Keratinocyte (primary cell): ENCODE measurements at regions not wholly inside any gene's neighbourhood (a gene's known extent, or its start where the extent isn't known, plus 50 kb on each side); places are given as distances from the start of the nearest gene placed in this dataset.

Experiments used
- DNase-seq: peaks from one replicate; pipeline ENCODE4 v3.0.0-alpha.2; 2011; ENCODE audit warnings: low read depth, missing footprints, low spot score
- FAIRE-seq: peaks from 2 replicates; lab custom pipeline; 2011; peaks lifted over from hg19 to GRCh38; lab: Jason Lieb, UNC
- H2AFZ ChIP-seq: 2 replicates; pipeline ENCODE4 v1.6.0; 2012; ENCODE audit warnings: low read length, control low read depth, inconsistent platforms; ENCODE audit not compliant: control insufficient read depth
- H3K27ac ChIP-seq: 2 replicates; pipeline ENCODE4 v1.5.1; 2011; ENCODE audit warnings: low read length; ENCODE audit not compliant: control insufficient read depth, insufficient read depth
- H3K27me3 ChIP-seq: 3 replicates; pipeline ENCODE4 v1.6.0; 2011; ENCODE audit warnings: low read length; ENCODE audit not compliant: control insufficient read depth, insufficient read depth; ENCODE audit errors: extremely low read depth
- H3K36me3 ChIP-seq, 2 experiments: 2 replicates in 1 of 2; 3 replicates in 1 of 2; pipeline ENCODE4 v1.5.1; 2011; ENCODE audit warnings: low read length in 2 of 2, mild to moderate bottlenecking in 1 of 2; ENCODE audit not compliant: control insufficient read depth in 2 of 2, insufficient read depth in 2 of 2; ENCODE audit errors: extremely low read depth in 1 of 2
- H3K4me1 ChIP-seq: 3 replicates; pipeline ENCODE4 v1.5.1; 2011; ENCODE audit warnings: low read length; ENCODE audit not compliant: control insufficient read depth, insufficient read depth; ENCODE audit errors: extremely low read depth
- H3K4me2 ChIP-seq: 3 replicates; pipeline ENCODE4 v1.6.0; 2011; ENCODE audit warnings: low read depth, low read length; ENCODE audit not compliant: control insufficient read depth, insufficient read depth; ENCODE audit errors: extremely low read depth
- H3K4me3 ChIP-seq, 3 experiments: fragments of 200-600 bp in 1 of 3; sonication (generic) in 1 of 3; 2 replicates in 2 of 3; 3 replicates in 1 of 3; pipeline ENCODE4 v1.5.1; 2011 to 2016; ENCODE audit warnings: low read length in 3 of 3, mild to moderate bottlenecking in 3 of 3, control low read depth in 2 of 3, inconsistent platforms in 1 of 3, low read depth in 1 of 3, mixed read lengths in 1 of 3, mixed run types in 1 of 3, moderate library complexity in 1 of 3; ENCODE audit not compliant: control insufficient read depth in 2 of 3, insufficient read depth in 2 of 3; ENCODE audit errors: extremely low read depth in 1 of 3
- H3K79me2 ChIP-seq: 2 replicates; pipeline ENCODE4 v1.6.0; 2012; ENCODE audit warnings: low read length; ENCODE audit not compliant: control insufficient read depth, insufficient read depth
- H3K9ac ChIP-seq: 3 replicates; pipeline ENCODE4 v1.6.0; 2011; ENCODE audit warnings: low read length; ENCODE audit not compliant: control insufficient read depth, insufficient read depth; ENCODE audit errors: extremely low read depth
- H3K9me1 ChIP-seq: 3 replicates; pipeline ENCODE4 v1.6.0; 2011; ENCODE audit warnings: low read length; ENCODE audit not compliant: control insufficient read depth, insufficient read depth; ENCODE audit errors: extremely low read depth
- H3K9me3 ChIP-seq: 2 replicates; pipeline ENCODE4 v1.5.1; 2012; ENCODE audit warnings: low read depth, low read length; ENCODE audit not compliant: control insufficient read depth
- H4K20me1 ChIP-seq: 3 replicates; pipeline ENCODE4 v1.6.0; 2011; ENCODE audit warnings: low read length; ENCODE audit not compliant: control insufficient read depth, insufficient read depth; ENCODE audit errors: extremely low read depth
- EZH2 ChIP-seq: IDR thresholded peaks from one replicate; pipeline ENCODE4 v1.6.1; 2012; ENCODE audit warnings: inconsistent platforms, mild to moderate bottlenecking, low read length, moderate library complexity
- dilution Hi-C: fragments of 300-500 bp; cut with MboI; formaldehyde crosslinking; loops from one replicate; pipeline ENCODE4 v1.7.0; 2020; ENCODE audit warnings: low sequenced_read_pairs; ENCODE audit not compliant: extremely low pct_ligation_motif_present
- TF ChIP-seq, protein P1 (sequence below), 3 experiments: IDR thresholded peaks in 1 of 3; conservative IDR thresholded peaks in 1 of 3; optimal IDR thresholded peaks in 1 of 3; 2 replicates in 2 of 3; 3 replicates in 1 of 3; pipeline versions ENCODE3 to v1.5.1; 2011; ENCODE audit warnings: low read length in 3 of 3, mild to moderate bottlenecking in 3 of 3, moderate library complexity in 2 of 3, control low read depth in 1 of 3, inconsistent platforms in 1 of 3; ENCODE audit not compliant: insufficient read depth in 2 of 3; ENCODE audit errors: extremely low read depth in 1 of 3

GRCh38 chr6:66068033-66068432 lies 361.0 kb upstream of the EYS start:
- Histone ChIP-seq H3K4me3 (no peak overlapping the region), H3K27me3 (no peaks in the 10 kb centered on the region), H3K9ac (no peak overlapping the region), H3K4me2 (no peak overlapping the region), H4K20me1 (no peaks in the 10 kb centered on the region), H3K27ac (no peak overlapping the region), H3K4me1 (no peaks in the 10 kb centered on the region), H3K36me3 (no peaks in the 10 kb centered on the region), H3K79me2 (no peaks in the 10 kb centered on the region), H2AFZ (no peak overlapping the region), H3K9me1 (no peaks in the 10 kb centered on the region), H3K9me3 (no peaks in the 10 kb centered on the region)
- no peak for DNase-seq
- dilution Hi-C loops: no loop called here
- no peak for TF ChIP-seq EZH2
- TF ChIP-seq, protein P1, sequence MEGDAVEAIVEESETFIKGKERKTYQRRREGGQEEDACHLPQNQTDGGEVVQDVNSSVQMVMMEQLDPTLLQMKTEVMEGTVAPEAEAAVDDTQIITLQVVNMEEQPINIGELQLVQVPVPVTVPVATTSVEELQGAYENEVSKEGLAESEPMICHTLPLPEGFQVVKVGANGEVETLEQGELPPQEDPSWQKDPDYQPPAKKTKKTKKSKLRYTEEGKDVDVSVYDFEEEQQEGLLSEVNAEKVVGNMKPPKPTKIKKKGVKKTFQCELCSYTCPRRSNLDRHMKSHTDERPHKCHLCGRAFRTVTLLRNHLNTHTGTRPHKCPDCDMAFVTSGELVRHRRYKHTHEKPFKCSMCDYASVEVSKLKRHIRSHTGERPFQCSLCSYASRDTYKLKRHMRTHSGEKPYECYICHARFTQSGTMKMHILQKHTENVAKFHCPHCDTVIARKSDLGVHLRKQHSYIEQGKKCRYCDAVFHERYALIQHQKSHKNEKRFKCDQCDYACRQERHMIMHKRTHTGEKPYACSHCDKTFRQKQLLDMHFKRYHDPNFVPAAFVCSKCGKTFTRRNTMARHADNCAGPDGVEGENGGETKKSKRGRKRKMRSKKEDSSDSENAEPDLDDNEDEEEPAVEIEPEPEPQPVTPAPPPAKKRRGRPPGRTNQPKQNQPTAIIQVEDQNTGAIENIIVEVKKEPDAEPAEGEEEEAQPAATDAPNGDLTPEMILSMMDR (optimal IDR thresholded peaks at IDR 0.05 in 1 of 3, IDR thresholded peaks at IDR 0.05 in 1 of 3, conservative IDR thresholded peaks at IDR 0.05 in 1 of 3; ENCODE audit: extremely low read depth in 1 of 3, insufficient read depth in 2 of 3, low read length in 3 of 3): no peak
- FAIRE-seq: no peak

GRCh38 chr6:66065313-66065712 lies 358.3 kb upstream of the EYS start:
- Histone ChIP-seq H3K27me3 (no peaks in the 10 kb centered on the region), H4K20me1 (no peaks in the 10 kb centered on the region), H3K4me1 (no peaks in the 10 kb centered on the region), H3K4me2 (no peak overlapping the region), H3K4me3 (no peak overlapping the region), H2AFZ (no peak overlapping the region), H3K79me2 (no peaks in the 10 kb centered on the region), H3K9ac (no peak overlapping the region), H3K9me3 (no peaks in the 10 kb centered on the region), H3K36me3 (no peaks in the 10 kb centered on the region), H3K9me1 (no peaks in the 10 kb centered on the region), H3K27ac (no peak overlapping the region)
- dilution Hi-C loops: no loop called here
- TF ChIP-seq, protein P1 (optimal IDR thresholded peaks at IDR 0.05 in 1 of 3, IDR thresholded peaks at IDR 0.05 in 1 of 3, conservative IDR thresholded peaks at IDR 0.05 in 1 of 3; ENCODE audit: extremely low read depth in 1 of 3, insufficient read depth in 2 of 3, low read length in 3 of 3): no peak
- TF ChIP-seq EZH2: no peak
- DNase-seq (no peak), FAIRE-seq (no peak)
